IPS-15b (cell line): ENCODE measurements at regions not wholly inside any gene's neighbourhood (a gene's known extent, or its start where the extent isn't known, plus 50 kb on each side); places are given as distances from the start of the nearest gene placed in this dataset.
"Not testable (repeated sequence)": the region's sequence is repeated elsewhere in the genome, so short reads cannot be mapped to it uniquely, and the experiment has no call there.

Source experiments
- H3K27me3 ChIP-seq: one replicate; pipeline ENCODE4 v1.6.1; 2013; ENCODE audit warnings: low read length; ENCODE audit not compliant: control insufficient read depth, insufficient read depth
- H3K36me3 ChIP-seq: one replicate; pipeline ENCODE4 v1.6.1; 2013; ENCODE audit warnings: low read length; ENCODE audit not compliant: control insufficient read depth, insufficient read depth
- H3K4me1 ChIP-seq: one replicate; pipeline ENCODE4 v1.6.1; 2013; ENCODE audit warnings: mild to moderate bottlenecking, low read length; ENCODE audit not compliant: control insufficient read depth, insufficient read depth
- H3K4me3 ChIP-seq: one replicate; pipeline ENCODE4 v1.5.1; 2013; ENCODE audit warnings: low read depth, low read length
- H3K9ac ChIP-seq: one replicate; pipeline ENCODE4 v1.6.1; 2013; ENCODE audit warnings: low read depth, mild to moderate bottlenecking, low read length
- H3K9me3 ChIP-seq: one replicate; pipeline ENCODE4 v1.6.1; 2013; ENCODE audit warnings: mild to moderate bottlenecking, low read length; ENCODE audit not compliant: control insufficient read depth, insufficient read depth

GRCh38 chr5:173676375-173676774, 59.9 kb upstream of the BOD1 start:
- Histone ChIP-seq H3K4me3 (no peak overlapping the region), H3K9me3 (no peaks in the 10 kb centered on the region), H3K9ac (no peak overlapping the region), H3K27me3 (no peaks in the 10 kb centered on the region), H3K36me3 (no peaks in the 10 kb centered on the region), H3K4me1 (no peaks in the 10 kb centered on the region)

- no peak overlapping the region for H3K9ac ChIP-seq
- H3K27me3 ChIP-seq, result no peaks in the 10 kb centered on the region
- H3K36me3 ChIP-seq, result no peaks in the 10 kb centered on the region
- H3K4me1 ChIP-seq, result no peaks in the 10 kb centered on the region
- no peaks in the 10 kb centered on the region for H3K9me3 ChIP-seq
- H3K4me3 ChIP-seq, result no peak overlapping the region
Observed at GRCh38 chr5:173677125-173677672, 60.7 kb upstream of the BOD1 start.

GRCh38 chr5:173679909-173680630, 63.6 kb upstream of the BOD1 start:
- Histone ChIP-seq H3K36me3 (no peaks in the 10 kb centered on the region), H3K9ac (no peak overlapping the region), H3K27me3 (no peaks in the 10 kb centered on the region), H3K4me1 (no peaks in the 10 kb centered on the region), H3K4me3 (no peak overlapping the region), H3K9me3 (no peaks in the 10 kb centered on the region)

GRCh38 chr5:173680660-173681242, 64.3 kb upstream of the BOD1 start:
- Histone ChIP-seq H3K4me3 (no peak overlapping the region), H3K36me3 (no peaks in the 10 kb centered on the region), H3K9me3 (no peaks in the 10 kb centered on the region), H3K27me3 (no peaks in the 10 kb centered on the region), H3K9ac (no peak overlapping the region), H3K4me1 (no peaks in the 10 kb centered on the region)

GRCh38 chr5:173682313-173682712, 65.9 kb upstream of the BOD1 start:
- H3K4me1 ChIP-seq, result no peaks in the 10 kb centered on the region
- no peaks in the 10 kb centered on the region for H3K9me3 ChIP-seq
- no peak overlapping the region for H3K9ac ChIP-seq
- H3K4me3 ChIP-seq, result no peak overlapping the region
- no peaks in the 10 kb centered on the region for H3K27me3 ChIP-seq
- no peaks in the 10 kb centered on the region for H3K36me3 ChIP-seq

- not testable (repeated sequence) for H3K36me3 ChIP-seq, H3K4me3 ChIP-seq, H3K9ac ChIP-seq, H3K4me1 ChIP-seq, H3K9me3 ChIP-seq, H3K27me3 ChIP-seq
Observed at GRCh38 chr5:173684535-173684934, 68.1 kb upstream of the BOD1 start.

GRCh38 chr5:173686950-173687349, 70.5 kb upstream of the BOD1 start:
- Histone ChIP-seq H3K36me3 (no peaks in the 10 kb centered on the region), H3K9ac (no peak overlapping the region), H3K9me3 (no peaks in the 10 kb centered on the region), H3K27me3 (no peaks in the 10 kb centered on the region), H3K4me1 (no peaks in the 10 kb centered on the region), H3K4me3 (no peak overlapping the region)

GRCh38 chr5:173688703-173689102, 72.3 kb upstream of the BOD1 start:
- Histone ChIP-seq H3K4me3 (no peak overlapping the region), H3K4me1 (no peaks in the 10 kb centered on the region), H3K9me3 (no peaks in the 10 kb centered on the region), H3K9ac (no peak overlapping the region), H3K27me3 (no peaks in the 10 kb centered on the region), H3K36me3 (no peaks in the 10 kb centered on the region)

- Histone ChIP-seq H3K27me3 (no peaks in the 10 kb centered on the region), H3K4me1 (no peaks in the 10 kb centered on the region), H3K9ac (no peak overlapping the region), H3K4me3 (no peak overlapping the region), H3K36me3 (no peaks in the 10 kb centered on the region), H3K9me3 (no peaks in the 10 kb centered on the region)
Observed at GRCh38 chr5:173689171-173689736, 72.8 kb upstream of the BOD1 start.

- Histone ChIP-seq H3K9ac (no peak overlapping the region), H3K36me3 (no peaks in the 10 kb centered on the region), H3K27me3 (no peaks in the 10 kb centered on the region), H3K9me3 (no peaks in the 10 kb centered on the region), H3K4me3 (no peak overlapping the region), H3K4me1 (no peaks in the 10 kb centered on the region)
Observed at GRCh38 chr5:173689737-173690360, 73.4 kb upstream of the BOD1 start.

GRCh38 chr5:173691931-173692330, 75.5 kb upstream of the BOD1 start:
- no peak overlapping the region for H3K9ac ChIP-seq

More at GRCh38 chr5:173691931-173692330, 75.5 kb upstream of the BOD1 start:
- Histone ChIP-seq H3K4me1 (no peaks in the 10 kb centered on the region), H3K4me3 (no peak overlapping the region), H3K27me3 (no peaks in the 10 kb centered on the region), H3K36me3 (no peaks in the 10 kb centered on the region), H3K9me3 (no peaks in the 10 kb centered on the region)
